Activated CD4-positive, CD25-positive, alpha-beta regulatory T cell treated with anti-CD3 and anti-CD28 coated beads, Interleukin-2, amount 50 U/mL, for 72 hours (primary cell): ENCODE measurements at regions not wholly inside any gene's neighbourhood (a gene's known extent, or its start where the extent isn't known, plus 50 kb on each side); places are given as distances from the start of the nearest gene placed in this dataset.
"Not testable (repeated sequence)": the region's sequence is repeated elsewhere in the genome, so short reads cannot be mapped to it uniquely, and the experiment has no call there.

ENCODE experiments used
- DNase-seq: peaks from one replicate; pipeline ENCODE4 v3.0.0; 2021

DNA sequence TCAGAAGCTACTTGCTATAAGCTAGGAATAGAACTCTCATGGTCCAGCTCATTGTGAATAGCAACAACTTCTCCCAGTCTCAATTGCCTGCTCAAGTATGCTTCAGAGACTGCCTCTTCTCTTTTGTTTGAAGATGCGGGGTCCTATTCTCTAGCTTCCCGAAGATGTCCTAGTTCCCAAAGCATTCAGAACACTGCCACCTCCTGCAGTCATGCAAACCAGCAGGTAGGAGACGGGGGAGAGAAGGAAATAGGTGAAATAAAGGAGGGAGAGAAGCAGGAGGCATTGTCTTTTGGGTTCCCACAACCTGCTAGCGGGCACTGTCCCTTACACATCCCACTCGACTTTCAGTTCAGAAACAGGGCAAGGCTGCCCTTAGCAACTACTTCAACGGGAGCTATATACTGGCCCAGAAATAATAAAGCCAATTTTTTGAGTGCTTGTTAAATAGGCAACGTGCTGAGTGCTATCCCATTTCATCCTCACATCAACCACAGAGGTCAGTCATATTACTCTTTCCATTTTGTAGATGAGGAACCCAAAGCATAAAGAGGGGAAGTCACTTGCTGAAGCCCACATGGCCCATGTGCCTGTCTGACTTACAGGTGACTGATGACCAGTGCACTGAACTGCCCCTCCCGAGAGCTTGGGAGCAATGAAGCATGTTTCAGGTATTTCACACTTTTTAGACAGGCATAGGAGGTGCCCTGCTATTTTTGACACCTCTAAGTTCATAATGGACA, 61.9 kb upstream of the ATXN1 start:
- no peak for DNase-seq

DNA sequence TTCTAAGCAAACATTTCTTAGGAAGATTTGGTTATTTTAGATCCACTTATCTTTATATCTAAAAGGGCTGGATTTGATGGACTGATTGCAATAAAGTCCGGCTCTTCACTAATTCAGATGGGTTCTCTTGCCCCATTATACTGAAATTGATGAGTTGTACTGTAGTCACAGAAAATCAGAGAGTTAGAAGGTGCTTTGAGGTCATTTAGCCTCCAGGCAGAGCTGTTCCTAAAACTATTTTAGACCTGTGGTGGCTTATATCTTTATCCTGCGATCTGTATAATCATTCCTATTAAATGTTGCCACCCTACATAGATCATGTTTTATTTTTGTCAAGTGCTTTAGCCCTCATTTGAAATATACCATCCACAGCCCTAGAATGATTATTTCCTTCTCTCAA, 61.3 kb upstream of the ATXN1 start:
- no peak for DNase-seq

DNA sequence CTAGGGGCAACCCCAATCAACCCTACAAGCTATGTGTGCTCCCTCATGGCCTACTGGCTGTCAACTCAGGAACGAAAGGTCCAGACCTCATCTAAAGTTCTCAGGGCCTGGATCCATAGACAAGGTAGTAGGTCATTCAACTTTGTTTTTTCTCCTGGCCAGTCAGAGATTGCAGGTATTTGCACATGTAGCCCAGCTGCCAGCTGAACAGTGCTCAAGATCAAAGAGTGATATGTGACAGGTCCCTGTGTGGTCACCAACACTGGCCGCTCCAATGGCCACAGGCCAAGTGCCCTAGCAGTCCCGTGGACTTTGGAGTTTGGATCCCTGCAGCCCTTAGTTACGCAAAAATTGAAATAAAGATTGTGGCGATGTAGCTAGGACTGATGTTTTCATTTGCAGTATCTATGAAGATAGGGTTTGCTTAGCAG, 60.6 kb upstream of the ATXN1 start:
- DNase-seq: no peak

DNA sequence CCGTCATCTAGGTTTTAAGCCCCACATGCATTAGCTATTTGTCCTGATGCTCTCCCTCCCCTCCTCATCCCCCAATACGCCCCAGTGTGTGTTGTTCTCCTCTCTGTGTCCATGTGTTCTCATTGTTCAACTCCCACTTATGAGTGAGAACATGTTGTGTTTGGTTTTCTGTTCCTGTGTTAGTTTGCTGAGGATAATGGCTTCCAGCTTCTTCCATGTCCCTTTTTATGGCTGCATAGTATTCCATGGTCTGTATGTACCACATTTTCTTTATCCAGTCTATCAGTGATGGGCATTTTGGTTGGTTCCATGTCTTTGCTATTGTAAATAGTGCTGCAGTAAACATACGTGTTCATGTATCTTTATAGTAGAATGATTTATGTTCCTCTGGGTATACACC, 59.0 kb upstream of the ATXN1 start:
- DNase-seq: not testable (repeated sequence)

DNA sequence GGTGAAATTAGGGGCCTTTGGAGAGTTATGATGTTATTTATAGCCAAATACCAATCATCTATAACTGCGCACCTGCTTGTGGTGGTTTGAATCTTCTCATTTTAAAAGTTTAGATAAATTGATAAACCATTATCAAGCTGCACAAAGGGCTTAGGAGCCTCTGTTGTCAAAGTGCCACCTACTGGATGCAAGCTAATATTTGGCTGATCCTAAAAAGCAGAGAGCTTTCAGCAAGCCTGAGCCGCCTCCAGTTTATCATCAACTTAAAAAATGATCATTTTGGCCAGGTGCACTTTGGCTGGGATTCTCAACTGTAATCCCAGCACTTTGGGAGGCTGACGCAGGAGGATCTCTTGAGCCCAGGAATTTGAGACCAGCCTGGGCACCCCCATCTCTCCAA, 58.5 kb upstream of the ATXN1 start:
- DNase-seq: no peak

DNA sequence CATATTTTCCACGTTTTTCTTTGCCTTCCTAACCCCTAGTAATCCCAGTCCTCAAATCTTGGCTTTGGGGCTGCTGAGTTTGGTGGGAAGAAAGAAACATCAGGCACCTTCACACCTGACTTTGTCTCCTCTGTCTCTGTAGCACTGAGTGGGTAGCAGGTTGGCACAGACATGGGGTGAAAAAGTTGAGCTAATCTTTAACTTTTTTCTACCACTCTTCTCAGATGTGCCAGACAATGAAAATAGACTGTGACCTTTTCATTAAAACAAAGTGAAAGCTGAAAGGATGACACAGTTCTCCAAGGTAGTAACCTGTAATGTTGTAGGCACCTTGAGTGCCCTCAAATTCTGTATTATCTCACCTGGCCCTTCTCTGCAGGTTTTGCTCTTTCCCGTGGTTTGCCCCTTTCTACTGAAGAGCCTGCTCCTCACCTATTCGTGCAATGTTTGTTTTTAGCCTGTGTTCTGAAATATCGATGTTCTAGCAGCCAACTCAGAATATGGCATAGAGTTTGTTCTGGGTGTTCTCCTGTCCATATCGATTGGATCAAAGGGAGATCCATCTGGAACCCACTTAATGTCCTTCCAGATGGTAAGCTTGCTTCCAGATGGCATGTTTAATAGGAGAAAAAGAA, 57.8 kb upstream of the ATXN1 start:
- DNase-seq: no peak

DNA sequence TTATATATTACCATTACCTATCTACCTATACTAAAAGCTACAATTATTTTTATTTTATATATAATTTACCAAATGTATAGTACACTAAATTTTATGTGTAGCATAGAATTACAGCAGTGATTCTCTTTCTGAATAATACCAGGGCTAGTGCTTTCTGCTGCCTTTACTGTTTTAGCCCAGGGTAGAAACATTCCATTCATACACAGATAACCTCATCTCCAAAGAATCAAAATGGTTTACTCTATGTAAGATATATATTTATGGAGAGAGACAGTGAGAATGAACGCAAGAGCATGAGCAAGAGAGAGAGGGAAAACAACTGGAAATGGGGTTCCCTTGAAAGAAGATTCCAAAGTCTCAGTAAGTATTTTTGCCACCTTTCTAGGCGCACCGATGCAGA, 56.3 kb upstream of the ATXN1 start:
- no peak for DNase-seq

DNA sequence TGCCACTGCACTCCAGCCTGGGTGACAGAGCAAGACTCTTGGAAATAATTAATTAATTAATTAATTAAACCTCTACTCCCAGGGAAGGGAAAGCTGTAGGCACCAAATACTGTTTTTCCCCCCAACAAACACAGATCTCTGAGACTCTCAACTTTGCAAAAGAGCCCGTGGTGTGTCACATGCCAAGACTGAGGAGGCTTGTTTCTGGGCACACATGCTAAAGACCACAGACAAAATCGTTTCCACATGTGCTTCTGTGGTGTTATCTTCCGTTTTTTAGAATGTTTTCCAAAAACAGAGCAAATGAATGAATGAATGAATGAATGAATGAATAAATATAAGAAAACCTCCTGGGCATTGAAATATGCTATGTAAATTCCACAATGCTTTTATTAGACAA, 55.6 kb upstream of the ATXN1 start:
- no peak for DNase-seq

DNA sequence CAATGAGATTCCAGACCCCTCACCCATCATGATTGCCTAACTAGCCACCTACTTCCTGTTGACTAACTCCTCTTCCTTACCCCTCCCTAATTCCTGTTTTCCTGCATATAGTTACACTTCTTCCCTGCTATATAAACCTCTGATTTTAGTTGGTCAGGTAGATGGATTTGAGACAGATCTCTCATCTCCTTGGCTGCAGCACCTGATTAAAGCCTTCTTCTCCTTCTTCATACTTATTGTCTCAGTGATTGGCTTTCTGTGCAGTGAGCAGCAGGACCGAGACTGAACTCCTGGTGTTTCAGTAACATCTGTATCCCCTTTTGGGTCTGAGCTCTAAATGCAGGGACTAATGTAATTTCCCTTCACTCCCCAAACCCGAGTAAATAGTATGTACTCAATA, 51.7 kb upstream of the ATXN1 start:
- DNase-seq: no peak

DNA sequence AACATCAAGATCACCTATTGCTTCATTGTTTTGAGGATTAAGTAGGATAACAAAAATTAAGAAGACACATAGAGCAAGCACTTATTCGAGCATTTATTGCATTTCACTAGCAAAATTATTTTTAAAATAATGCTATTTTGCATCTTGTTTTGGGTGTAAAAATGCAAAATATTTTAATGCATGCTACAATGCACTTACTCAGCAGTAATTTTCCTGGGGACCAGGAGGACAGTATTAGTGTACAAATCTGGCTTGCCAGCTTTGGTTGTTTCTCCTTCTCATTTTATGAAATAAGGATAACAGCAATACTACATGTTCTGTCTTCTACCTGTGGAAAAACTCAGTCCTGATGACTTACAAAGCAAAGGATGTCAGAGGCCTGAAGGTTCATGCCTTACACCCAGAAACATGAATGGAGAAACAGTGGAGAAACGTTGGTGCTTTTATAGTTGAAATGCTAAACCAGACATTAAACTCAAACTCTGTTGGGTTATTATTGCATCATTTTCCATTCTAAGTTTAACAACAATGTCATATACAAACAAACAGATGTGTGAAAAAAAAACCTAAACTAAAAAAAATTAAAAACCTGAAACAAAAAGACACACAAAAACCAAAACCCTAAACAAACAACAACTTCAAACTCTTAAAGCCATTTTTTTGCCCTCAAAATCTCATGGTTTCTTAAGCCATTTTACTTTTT, 50.2 kb upstream of the ATXN1 start:
- no peak for DNase-seq
